Skeletal muscle tissue (tissue), 3 donors: ENCODE measurements at regions not wholly inside any gene's neighbourhood (a gene's known extent, or its start where the extent isn't known, plus 50 kb on each side); places are given as distances from the start of the nearest gene placed in this dataset.
A peak's percentile ranks its signal among the peaks of the same experiment; 100 is the strongest.

Source experiments
- H3K27ac ChIP-seq: one replicate; pipeline ENCODE4 v1.7.0; 2013; ENCODE audit warnings: mild to moderate bottlenecking, low read depth, low read length, inconsistent platforms
- H3K27me3 ChIP-seq, 3 donors: one replicate each; pipeline ENCODE4 v1.7.0; 2013; ENCODE audit warnings: low read length in 3 of 3; ENCODE audit not compliant: control insufficient read depth in 3 of 3, insufficient read depth in 3 of 3
- H3K36me3 ChIP-seq, 3 donors: one replicate each; pipeline ENCODE4 v1.7.0; 2013; ENCODE audit warnings: low read length in 3 of 3; ENCODE audit not compliant: control insufficient read depth in 3 of 3, insufficient read depth in 3 of 3
- H3K4me1 ChIP-seq, 3 donors: one replicate each; pipeline ENCODE4 v1.7.0; 2013; ENCODE audit warnings: low read length in 3 of 3, mild to moderate bottlenecking in 3 of 3; ENCODE audit not compliant: control insufficient read depth in 3 of 3, insufficient read depth in 3 of 3
- H3K4me3 ChIP-seq, 3 donors: one replicate each; pipeline ENCODE4 v1.7.0; 2013; ENCODE audit warnings: low read length in 3 of 3
- H3K9ac ChIP-seq, 3 donors: one replicate each; pipeline ENCODE4 v1.7.0; 2013; ENCODE audit warnings: low read length in 3 of 3, mild to moderate bottlenecking in 3 of 3, moderate library complexity in 2 of 3, low read depth in 1 of 3
- H3K9me3 ChIP-seq, 3 donors: one replicate each; pipeline ENCODE4 v1.7.0; 2013; ENCODE audit warnings: low read length in 3 of 3; ENCODE audit not compliant: control insufficient read depth in 3 of 3
- donor health status: Osteomylitis.

DNA sequence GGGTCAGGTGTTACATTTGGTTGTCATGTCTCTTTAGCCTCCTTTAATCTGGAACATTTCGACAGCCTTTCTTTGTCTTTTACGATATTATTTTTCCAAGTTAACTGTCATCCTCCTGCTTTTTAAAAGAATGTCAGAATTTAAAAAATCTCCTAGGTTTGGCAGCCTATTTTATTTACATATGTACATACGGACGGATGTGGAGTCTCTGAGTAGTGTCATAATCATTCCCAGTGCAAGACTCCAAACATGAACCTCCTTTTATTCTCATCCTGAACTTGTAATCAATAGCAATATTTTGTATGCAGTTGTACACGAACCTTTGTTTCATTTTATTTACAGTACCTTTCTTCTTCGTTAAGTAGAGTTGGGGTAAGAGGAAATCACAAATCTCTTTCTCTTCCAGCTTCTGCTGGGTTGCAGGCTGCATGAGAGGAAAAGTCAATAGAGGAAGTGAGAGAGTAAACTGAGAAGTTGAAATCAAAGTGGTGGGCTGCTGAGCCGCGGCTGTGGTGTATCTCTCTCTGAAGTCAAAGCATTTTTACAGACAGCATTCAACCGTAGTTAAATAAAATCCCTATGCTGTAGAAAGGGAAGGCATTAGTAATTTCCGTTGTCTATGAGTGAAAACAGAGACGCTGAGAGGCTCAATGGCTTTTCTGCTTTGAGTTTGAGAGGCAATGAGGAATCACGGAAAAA, 53.9 kb upstream of the RPS6KA3 start:
- Histone ChIP-seq H3K4me3 (no peak overlapping the region), H3K27me3 (no peaks in the 10 kb centered on the region), H3K4me1 (peaks cover 9 to 17% (median 13%) of the 10 kb centered on the region in 3 donors), H3K9me3 (no peaks in the 10 kb centered on the region), H3K9ac (no peak overlapping the region), H3K36me3 (no peaks in the 10 kb centered on the region), H3K27ac (no peak overlapping the region)

DNA sequence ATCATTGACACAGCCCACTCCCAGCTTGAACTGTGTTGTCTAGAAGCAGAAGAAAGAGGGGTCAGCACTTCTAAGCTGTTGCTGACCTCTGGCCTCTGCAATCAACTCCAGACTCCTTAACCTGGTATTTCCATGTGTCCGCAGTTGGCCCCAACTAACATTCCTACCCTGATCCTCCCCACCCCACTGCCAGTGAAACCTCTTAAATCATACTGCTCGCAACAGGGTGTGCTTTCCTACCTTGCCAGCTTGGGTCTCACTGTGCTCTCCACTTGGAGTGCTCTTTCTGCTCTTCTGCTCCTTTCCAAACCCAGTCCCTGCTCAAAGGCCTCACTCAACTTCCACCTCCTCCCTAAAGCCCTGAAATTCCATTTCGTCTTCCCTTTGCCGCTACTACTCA, 52.3 kb upstream of the RPS6KA3 start:
- H3K27ac ChIP-seq = peak overlapping the region; percentile 28
- H3K4me1 ChIP-seq = peaks cover 10 to 17% (median 14%) of the 10 kb centered on the region in 3 donors
- H3K4me3 ChIP-seq = no peak overlapping the region

GRCh38 chrX:20317873-20318272, 51.2 kb upstream of the RPS6KA3 start:
- Histone ChIP-seq H3K36me3 (no peaks in the 10 kb centered on the region), H3K9ac (no peak overlapping the region), H3K27me3 (no peaks in the 10 kb centered on the region), H3K4me1 (peaks cover 10 to 17% (median 14%) of the 10 kb centered on the region in 3 donors), H3K9me3 (no peaks in the 10 kb centered on the region), H3K27ac (no peak overlapping the region), H3K4me3 (no peak overlapping the region)

More for the DNA sequence above, 52.3 kb upstream of the RPS6KA3 start:
- Histone ChIP-seq H3K36me3 (no peaks in the 10 kb centered on the region), H3K9ac (no peak overlapping the region), H3K9me3 (no peaks in the 10 kb centered on the region), H3K27me3 (no peaks in the 10 kb centered on the region)
